Endothelial cell of umbilical vein (primary cell): ENCODE measurements at regions not wholly inside any gene's neighbourhood (a gene's known extent, or its start where the extent isn't known, plus 50 kb on each side); places are given as distances from the start of the nearest gene placed in this dataset.

Experiments
- BruUV-seq: library from RNA; stranded (reverse); fragments of 400-500 nt; replicated peaks from 2 replicates; lab custom pipeline; 2021; lab: Mats Ljungman, UMichigan
- CTCF ChIA-PET: fragments of 300-600, 350-600 bp; sonication (Branson Sonifier 250); formaldehyde crosslinking; loops from one replicate; lab custom pipeline; 2021; ENCODE audit warnings: antibody characterized with exemption, inconsistent platforms; lab: Charles Lee
- POLR2A ChIA-PET: fragments of 300-600, 350-600 bp; sonication (Branson Sonifier 250); formaldehyde crosslinking; loops from one replicate; lab custom pipeline; 2021; ENCODE audit warnings: antibody characterized with exemption, inconsistent platforms; lab: Charles Lee
- DNase-seq: peaks from one replicate; pipeline ENCODE4 v3.0.0-alpha.2; 2011; ENCODE audit warnings: low read depth, low spot score
- FAIRE-seq: peaks from 2 replicates; lab custom pipeline; 2011; peaks lifted over from hg19 to GRCh38; lab: Jason Lieb, UNC
- H2AFZ ChIP-seq: 2 replicates; pipeline ENCODE4 v1.6.0; 2012; ENCODE audit warnings: low read depth, low read length, control low read depth, inconsistent platforms
- H3K27ac ChIP-seq: 2 replicates; pipeline ENCODE4 v1.5.1; 2011; ENCODE audit warnings: low read depth, mild to moderate bottlenecking, control low read depth, low read length, moderate library complexity; ENCODE audit not compliant: insufficient read depth
- H3K27me3 ChIP-seq, 2 experiments: 2 replicates each; pipeline versions ENCODE4 v1.6.0 to v1.6.1; 2011; ENCODE audit warnings: low read length in 2 of 2, mixed read lengths in 1 of 2; ENCODE audit not compliant: control insufficient read depth in 2 of 2, insufficient read depth in 2 of 2
- H3K36me3 ChIP-seq, 2 experiments: 2 replicates in 1 of 2; 3 replicates in 1 of 2; pipeline ENCODE4 v1.5.1; 2011; ENCODE audit warnings: low read length in 2 of 2, mild to moderate bottlenecking in 1 of 2, moderate library complexity in 1 of 2; ENCODE audit not compliant: control insufficient read depth in 2 of 2, insufficient read depth in 2 of 2; ENCODE audit errors: extremely low read depth in 1 of 2
- H3K4me1 ChIP-seq: 3 replicates; pipeline ENCODE4 v1.5.1; 2011; ENCODE audit warnings: mild to moderate bottlenecking, low read length; ENCODE audit not compliant: control insufficient read depth, insufficient read depth; ENCODE audit errors: extremely low read depth
- H3K4me2 ChIP-seq: 2 replicates; pipeline ENCODE4 v1.6.1; 2011; ENCODE audit warnings: low read length, control low read depth, mixed read lengths; ENCODE audit not compliant: insufficient read depth
- H3K4me3 ChIP-seq, 3 experiments: fragments of 200-600 bp in 1 of 3; sonication (generic), shearing (Covaris generic) in 1 of 3; replicated peaks in 1 of 3; 2 replicates each; pipeline ENCODE4 v1.5.1; 2011 to 2016; ENCODE audit warnings: control low read depth in 3 of 3, low read length in 3 of 3, mild to moderate bottlenecking in 2 of 3, inconsistent platforms in 1 of 3, low read depth in 1 of 3, moderate library complexity in 1 of 3; ENCODE audit not compliant: insufficient read depth in 1 of 3
- H3K79me2 ChIP-seq: 2 replicates; pipeline ENCODE4 v1.6.0; 2012; ENCODE audit warnings: low read length, inconsistent platforms; ENCODE audit not compliant: control insufficient read depth, insufficient read depth
- H3K9ac ChIP-seq: replicated peaks from 2 replicates; pipeline ENCODE3; 2011; ENCODE audit warnings: low read length, control low read depth; ENCODE audit not compliant: insufficient read depth; ENCODE audit errors: extremely low read depth
- H3K9me1 ChIP-seq: replicated peaks from 3 replicates; pipeline ENCODE4 v1.6.0; 2011; ENCODE audit warnings: mild to moderate bottlenecking, low read length; ENCODE audit not compliant: control insufficient read depth, insufficient read depth; ENCODE audit errors: extremely low read depth
- H3K9me3 ChIP-seq: replicated peaks from 2 replicates; pipeline ENCODE4 v1.5.1; 2012; ENCODE audit warnings: low read length, inconsistent platforms; ENCODE audit not compliant: control insufficient read depth, insufficient read depth
- H4K20me1 ChIP-seq: replicated peaks from 2 replicates; pipeline ENCODE3; 2011; ENCODE audit warnings: mild to moderate bottlenecking, low read length; ENCODE audit not compliant: control insufficient read depth, insufficient read depth; ENCODE audit errors: extremely low read depth
- GATA2 ChIP-seq: IDR thresholded peaks from 2 replicates; pipeline ENCODE4 v1.7.0; 2011; ENCODE audit warnings: low read depth, mild to moderate bottlenecking, moderate library complexity, mixed read lengths, low read length; ENCODE audit not compliant: insufficient read length, insufficient read depth
- JUN ChIP-seq: IDR thresholded peaks from 2 replicates; pipeline ENCODE4 v1.6.1; 2011; ENCODE audit warnings: borderline replicate concordance, low read depth; ENCODE audit not compliant: insufficient read length, insufficient read depth
- POLR2A ChIP-seq: IDR thresholded peaks from 2 replicates; pipeline ENCODE4 v1.6.1; 2012; ENCODE audit warnings: low read depth, mild to moderate bottlenecking, control low read depth, low read length
- dilution Hi-C: fragments of 300-500 bp; cut with MboI; formaldehyde crosslinking; loops from one replicate; pipeline ENCODE4 v1.15.0; 2019; ENCODE audit warnings: low sequenced_read_pairs; ENCODE audit not compliant: extremely low pct_ligation_motif_present
- intact Hi-C: fragments of 100-400 bp; cut with micrococcal nuclease; formaldehyde crosslinking; loops from one replicate; pipeline ENCODE4 v1.10.0; 2022

DNA sequence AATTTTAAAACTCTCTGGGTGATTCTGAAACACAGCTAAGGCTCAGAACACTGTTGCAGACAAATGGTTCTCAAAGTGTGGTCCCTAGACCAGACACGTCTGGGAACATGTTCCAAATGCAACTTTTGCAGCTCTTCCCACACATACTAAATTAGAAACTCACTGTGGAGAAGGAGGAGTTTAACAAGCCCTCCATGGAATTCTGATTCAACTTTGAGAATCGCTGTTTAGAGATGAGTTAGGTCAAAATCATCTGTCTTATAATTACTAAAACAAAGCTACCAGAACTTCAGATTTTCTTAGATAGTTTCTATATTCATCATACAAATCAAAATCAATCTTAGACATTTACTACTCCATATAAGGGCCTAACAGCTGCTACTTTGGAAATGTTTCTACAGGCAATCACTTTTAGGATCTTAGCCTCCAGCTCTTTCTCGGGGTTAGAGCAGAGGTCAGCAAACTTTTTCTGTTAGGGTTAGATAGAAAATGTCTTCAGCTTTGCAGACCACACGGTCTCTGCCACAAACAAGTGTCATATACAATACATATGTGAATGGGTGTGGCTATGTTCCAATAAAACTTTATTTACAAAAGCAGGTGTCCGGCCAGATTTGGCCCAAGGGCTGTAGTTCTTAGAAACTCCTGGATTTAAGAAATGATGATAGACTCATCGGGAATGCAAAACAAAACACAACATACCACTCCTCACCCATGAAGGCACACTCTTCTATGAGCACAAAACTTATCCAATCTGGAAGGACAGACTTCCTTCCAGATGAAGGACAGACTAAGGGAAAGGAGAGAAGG, 50.0 kb upstream of the ARHGAP18 start:
- Histone ChIP-seq H3K4me1 (no peaks in the 10 kb centered on the region), H3K79me2 (no peaks in the 10 kb centered on the region), H4K20me1 (no peaks in the 10 kb centered on the region), H3K9ac (no peak overlapping the region), H2AFZ (no peak overlapping the region), H3K4me3 (no peak overlapping the region), H3K27ac (no peak overlapping the region), H3K9me3 (no peaks in the 10 kb centered on the region), H3K36me3 (no peaks in the 10 kb centered on the region), H3K9me1 (no peaks in the 10 kb centered on the region), H3K27me3 (peaks cover 0 to 2% of the 10 kb centered on the region in 2 experiments), H3K4me2 (no peak overlapping the region)
- DNase-seq: no peak
- no TSS peak for BruUV-seq
- POLR2A ChIA-PET: no interaction called here
- CTCF ChIA-PET: interaction anchor here (0.9 to 1.1 kb wide), 3 partner anchors 15 to 163 kb away, joined by 3 read pairs; no protein-coding TSS in a partner anchor
- dilution Hi-C loops (no loop called here), intact Hi-C loops (no loop called here)
- TF ChIP-seq POLR2A (no peak), GATA2 (no peak), JUN (no peak)
- no peak for FAIRE-seq
